Prostate gland (tissue), 2 donors: ENCODE measurements at regions not wholly inside any gene's neighbourhood (a gene's known extent, or its start where the extent isn't known, plus 50 kb on each side); places are given as distances from the start of the nearest gene placed in this dataset.

Experiments
- CTCF ChIP-seq, 4 experiments: fragments of 200-600 bp in 2 of 4; fragments of 450-650 bp in 2 of 4; sonication (generic) in 2 of 4; IDR thresholded peaks; 1 replicate in 3 of 4; 2 replicates in 1 of 4; pipeline ENCODE4 v1.5.1; 2016 to 2019; ENCODE audit warnings: antibody characterized with exemption in 4 of 4, mild to moderate bottlenecking in 2 of 4, moderate library complexity in 2 of 4
- POLR2A ChIP-seq: fragments of 450-650 bp; IDR thresholded peaks from one replicate; pipeline ENCODE4 v1.6.1; 2016; ENCODE audit warnings: antibody characterized with exemption, mild to moderate bottlenecking

GRCh38 chr12:73632191-73632590 lies 905.4 kb upstream of the ATXN7L3B start:
- TF ChIP-seq CTCF (IDR thresholded peaks at IDR 0.05): no peak
- no peak for TF ChIP-seq POLR2A
